ENCODE measurements at regions not wholly inside any gene's neighbourhood (a gene's known extent, or its start where the extent isn't known, plus 50 kb on each side); places are given as distances from the start of the nearest gene placed in this dataset.

GRCh38 chr11:31974366-31975136, 116.3 kb upstream of the RCN1 start:
- TF ChIP-seq CTCF (IDR thresholded peaks at IDR 0.05) (no peak), ZFX (IDR thresholded peaks at IDR 0.05; ENCODE audit: borderline replicate concordance) (no peak)

Measured in 22Rv1 (cell line).